GM19467 (cell line): ENCODE measurements at regions not wholly inside any gene's neighbourhood (a gene's known extent, or its start where the extent isn't known, plus 50 kb on each side); places are given as distances from the start of the nearest gene placed in this dataset.

ENCODE experiments used
- ATAC-seq: cut with Tn5 transposase; IDR thresholded peaks from one replicate; pipeline ENCODE4 v1.9.1; 2021; ENCODE audit warnings: mild to moderate bottlenecking, moderate library complexity; ENCODE audit not compliant: unreplicated experiment

- no peak for ATAC-seq
These were observed 111.1 kb downstream of the DLL1 start for GRCh38 chr6:170179616-170180324.

GRCh38 chr6:170178561-170179477, 112.1 kb downstream of the DLL1 start:
- ATAC-seq: no peak

- ATAC-seq: no peak
These were observed 112.9 kb downstream of the DLL1 start for GRCh38 chr6:170177772-170178560.

GRCh38 chr6:170176898-170177771, 113.7 kb downstream of the DLL1 start:
- no peak for ATAC-seq

GRCh38 chr6:170176136-170176897, 114.6 kb downstream of the DLL1 start:
- ATAC-seq: no peak

GRCh38 chr6:170175644-170176135, 115.2 kb downstream of the DLL1 start:
- ATAC-seq: no peak

GRCh38 chr6:170174771-170175643, 115.9 kb downstream of the DLL1 start:
- ATAC-seq: no peak

- no peak for ATAC-seq
These were observed 116.6 kb downstream of the DLL1 start for GRCh38 chr6:170174124-170174770.

- no peak for ATAC-seq
These were observed 117.5 kb downstream of the DLL1 start for GRCh38 chr6:170173335-170173881.

GRCh38 chr6:170172825-170173256, 118.0 kb downstream of the DLL1 start:
- no peak for ATAC-seq

GRCh38 chr6:170172392-170172791, 118.5 kb downstream of the DLL1 start:
- no peak for ATAC-seq

GRCh38 chr6:170167657-170168159, 123.2 kb downstream of the DLL1 start:
- no peak for ATAC-seq

- ATAC-seq: no peak
These were observed 124.3 kb downstream of the DLL1 start for GRCh38 chr6:170166511-170167122.

GRCh38 chr6:170165471-170166117, 125.3 kb downstream of the DLL1 start:
- no peak for ATAC-seq

GRCh38 chr6:170165085-170165470, 125.8 kb downstream of the DLL1 start:
- no peak for ATAC-seq

GRCh38 chr6:170164271-170164900, 126.5 kb downstream of the DLL1 start:
- no peak for ATAC-seq
